Upper lobe of left lung (tissue), 6 donors: ENCODE measurements at regions not wholly inside any gene's neighbourhood (a gene's known extent, or its start where the extent isn't known, plus 50 kb on each side); places are given as distances from the start of the nearest gene placed in this dataset.
"Not testable (repeated sequence)": the region's sequence is repeated elsewhere in the genome, so short reads cannot be mapped to it uniquely, and the experiment has no call there.

Experiments used
- ATAC-seq, 2 donors: fragments of 200-7000 bp; cut with Tn5 transposase; one replicate each; pipeline ENCODE4 v1.9.1; 2022; ENCODE audit warnings: mild to moderate bottlenecking in 2 of 2, moderate library complexity in 2 of 2; ENCODE audit not compliant: low FRiP score in 2 of 2
- DNase-seq, 2 donors: peaks; one replicate each; pipeline ENCODE4 v3.0.0-alpha.2; 2019 to 2020
- H3K27ac ChIP-seq, 4 donors: fragments of 200-600 bp; sonication (generic); one replicate each; pipeline ENCODE4 v1.5.1; 2016 to 2019
- H3K27me3 ChIP-seq, 4 donors: fragments of 200-600 bp; sonication (generic); one replicate each; pipeline ENCODE4 v1.5.1; 2017 to 2019
- H3K36me3 ChIP-seq, 4 donors: fragments of 200-600 bp; sonication (generic); one replicate each; pipeline ENCODE4 v1.5.1; 2016 to 2019
- H3K4me1 ChIP-seq, 4 donors: fragments of 200-600 bp; sonication (generic); one replicate each; pipeline ENCODE4 v1.5.1; 2018 to 2019
- H3K4me3 ChIP-seq, 4 donors: fragments of 200-600 bp; sonication (generic); one replicate each; pipeline ENCODE4 v1.5.1; 2017 to 2019; ENCODE audit warnings: mild to moderate bottlenecking in 2 of 4, moderate library complexity in 1 of 4
- H3K9me3 ChIP-seq, 4 donors: fragments of 200-600 bp; sonication (generic); one replicate each; pipeline ENCODE4 v1.5.1; 2018 to 2019
- EP300 ChIP-seq, 4 donors: sonication (generic); formaldehyde crosslinking; IDR thresholded peaks; one replicate each; pipeline ENCODE4 v1.5.1; 2017; ENCODE audit warnings: antibody characterized with exemption in 4 of 4, control low read depth in 2 of 4
- POLR2A ChIP-seq, 4 donors: fragments of 450-650 bp; IDR thresholded peaks; one replicate each; pipeline ENCODE4 v1.5.1; 2016 to 2017; ENCODE audit warnings: antibody characterized with exemption in 4 of 4, mild to moderate bottlenecking in 2 of 4
- POLR2AphosphoS5 ChIP-seq, 2 donors: sonication (generic); formaldehyde crosslinking; IDR thresholded peaks; one replicate each; pipeline ENCODE4 v1.5.1; 2017; ENCODE audit warnings: antibody characterized with exemption in 2 of 2
- whole genome bisulfite sequencing, 2 donors: methylation state at CpG; one replicate each; pipeline ENCODE4 v1.1.5; 2017 to 2018; 5-methylcytosine and 5-hydroxymethylcytosine counted together
- TF ChIP-seq, protein P1 (sequence below), 6 experiments: fragments of 450-650 bp in 4 of 6; fragments of 200-600 bp in 2 of 6; sonication (generic) in 2 of 6; IDR thresholded peaks; one replicate each; pipeline ENCODE4 v1.5.1; 2016 to 2019; ENCODE audit warnings: antibody characterized with exemption in 6 of 6
- donor health status: DM: no; HTN: no; CAD: no; lungs with moderate emphysema.
- donor health status: DM: no; HTN: yes; CAD: no; lungs with severe emphysema.

DNA sequence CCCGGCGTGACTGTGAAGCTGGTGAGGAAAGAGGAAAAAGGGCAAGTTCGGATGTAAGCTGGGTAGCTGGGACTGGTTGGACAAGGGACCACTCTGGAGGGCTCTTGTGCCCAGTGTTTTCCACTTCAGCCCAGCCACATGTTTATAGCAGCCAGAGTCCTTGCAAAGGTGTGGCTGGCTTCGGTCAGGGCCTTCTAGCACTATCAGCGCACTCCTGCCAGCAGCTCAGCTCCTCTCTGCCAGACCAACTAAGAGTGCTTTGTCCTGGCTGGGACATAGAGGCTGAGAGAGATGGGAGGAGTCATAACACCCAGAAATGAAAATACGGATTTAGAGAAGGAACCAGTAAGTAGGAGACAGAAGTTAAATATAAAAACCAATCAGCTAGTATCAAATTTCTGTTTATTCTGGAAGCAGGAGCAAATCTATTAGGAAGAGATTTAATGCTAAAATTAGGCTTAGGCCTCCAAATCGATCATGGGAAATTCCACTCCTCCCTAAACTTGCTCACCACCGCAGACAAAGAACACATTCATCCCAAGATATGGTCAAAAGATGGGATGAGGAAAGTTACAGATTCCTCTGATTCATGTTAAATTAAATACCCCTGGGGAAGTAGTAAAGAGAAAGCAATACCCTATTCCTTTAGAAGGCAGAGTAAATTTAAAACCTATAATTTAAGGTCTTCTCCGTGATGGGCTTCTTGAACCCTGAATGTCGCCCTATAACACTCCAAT lies 135.0 kb downstream of the RALA start:
- peak in 1 of 2 donors; percentile 74 for DNase-seq
- Histone ChIP-seq H3K4me3 (no peak overlapping the region), H3K4me1 (peaks cover 0 to 12% (median 7%) of the 10 kb centered on the region in 4 donors), H3K27ac (no peak overlapping the region), H3K27me3 (no peaks in the 10 kb centered on the region), H3K9me3 (no peaks in the 10 kb centered on the region), H3K36me3 (no peaks in the 10 kb centered on the region)
- 80 to 81% methylated on average over 10 of the region's 10 CpGs for WGBS, 2 donors
- ATAC-seq: peak; percentile 76 to 84
- no peak for TF ChIP-seq POLR2AphosphoS5 (IDR thresholded peaks at IDR 0.05)
- no peak for TF ChIP-seq EP300 (IDR thresholded peaks at IDR 0.05)
- TF ChIP-seq, protein P1, sequence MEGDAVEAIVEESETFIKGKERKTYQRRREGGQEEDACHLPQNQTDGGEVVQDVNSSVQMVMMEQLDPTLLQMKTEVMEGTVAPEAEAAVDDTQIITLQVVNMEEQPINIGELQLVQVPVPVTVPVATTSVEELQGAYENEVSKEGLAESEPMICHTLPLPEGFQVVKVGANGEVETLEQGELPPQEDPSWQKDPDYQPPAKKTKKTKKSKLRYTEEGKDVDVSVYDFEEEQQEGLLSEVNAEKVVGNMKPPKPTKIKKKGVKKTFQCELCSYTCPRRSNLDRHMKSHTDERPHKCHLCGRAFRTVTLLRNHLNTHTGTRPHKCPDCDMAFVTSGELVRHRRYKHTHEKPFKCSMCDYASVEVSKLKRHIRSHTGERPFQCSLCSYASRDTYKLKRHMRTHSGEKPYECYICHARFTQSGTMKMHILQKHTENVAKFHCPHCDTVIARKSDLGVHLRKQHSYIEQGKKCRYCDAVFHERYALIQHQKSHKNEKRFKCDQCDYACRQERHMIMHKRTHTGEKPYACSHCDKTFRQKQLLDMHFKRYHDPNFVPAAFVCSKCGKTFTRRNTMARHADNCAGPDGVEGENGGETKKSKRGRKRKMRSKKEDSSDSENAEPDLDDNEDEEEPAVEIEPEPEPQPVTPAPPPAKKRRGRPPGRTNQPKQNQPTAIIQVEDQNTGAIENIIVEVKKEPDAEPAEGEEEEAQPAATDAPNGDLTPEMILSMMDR (IDR thresholded peaks at IDR 0.05): no peak
- no peak for TF ChIP-seq POLR2A (IDR thresholded peaks at IDR 0.05)

DNA sequence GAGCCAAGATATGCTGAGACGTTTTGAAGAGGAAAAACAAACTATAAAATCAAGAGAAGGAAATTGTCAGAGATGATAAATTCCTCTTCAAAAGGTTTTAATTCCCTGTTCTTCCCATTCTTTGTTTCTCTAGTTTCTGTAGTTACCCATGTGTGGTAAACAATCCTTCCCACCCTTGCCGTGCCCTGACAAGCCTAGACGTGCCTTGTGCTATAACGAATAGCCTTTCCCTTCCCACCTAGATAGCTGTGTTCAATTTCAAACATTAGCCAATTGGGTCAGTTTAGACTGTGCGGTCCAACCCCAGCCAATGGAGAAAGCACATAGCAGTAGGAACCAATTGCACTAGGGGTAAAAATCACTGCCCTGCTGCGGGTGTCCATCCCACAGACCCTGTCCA lies 138.1 kb downstream of the RALA start:
- Histone ChIP-seq H3K27me3 (no peaks in the 10 kb centered on the region), H3K4me1 (no peaks in the 10 kb centered on the region), H3K36me3 (no peaks in the 10 kb centered on the region), H3K9me3 (no peaks in the 10 kb centered on the region), H3K27ac (no peak overlapping the region), H3K4me3 (no peak overlapping the region)
- DNase-seq (no peak), ATAC-seq (no peak)
- 76 to 88% methylated on average over 6 of the region's 6 CpGs for WGBS, 2 donors
- TF ChIP-seq POLR2A (IDR thresholded peaks at IDR 0.05) (no peak), POLR2AphosphoS5 (IDR thresholded peaks at IDR 0.05) (no peak), EP300 (IDR thresholded peaks at IDR 0.05) (no peak)
- TF ChIP-seq, protein P1 (IDR thresholded peaks at IDR 0.05): no peak

DNA sequence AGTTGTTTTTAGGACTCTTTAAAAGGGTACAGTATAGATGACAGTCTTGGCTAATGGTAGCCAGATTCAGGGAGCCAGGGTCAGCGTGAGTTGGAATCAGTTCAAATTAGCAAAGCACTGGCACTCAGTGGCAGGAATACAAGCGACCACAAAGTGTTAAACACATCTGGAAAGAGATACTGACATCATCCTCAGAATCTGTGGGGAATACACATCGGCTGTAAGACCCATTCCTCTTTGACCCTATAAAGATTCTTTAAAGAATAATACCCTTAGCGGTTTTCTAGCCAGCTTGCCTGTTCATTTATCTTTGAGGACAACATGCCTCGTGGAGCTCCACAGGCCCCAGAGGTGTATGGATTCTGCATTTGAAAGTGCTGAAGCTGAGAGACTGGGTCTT lies 139.1 kb downstream of the RALA start:
- DNase-seq, H3K27ac ChIP-seq, H3K27me3 ChIP-seq, H3K9me3 ChIP-seq, ATAC-seq, H3K4me1 ChIP-seq, H3K4me3 ChIP-seq, H3K36me3 ChIP-seq: not testable (repeated sequence)
- WGBS, 2 donors: 81 to 85% methylated on average over 5 of the region's 5 CpGs

DNA sequence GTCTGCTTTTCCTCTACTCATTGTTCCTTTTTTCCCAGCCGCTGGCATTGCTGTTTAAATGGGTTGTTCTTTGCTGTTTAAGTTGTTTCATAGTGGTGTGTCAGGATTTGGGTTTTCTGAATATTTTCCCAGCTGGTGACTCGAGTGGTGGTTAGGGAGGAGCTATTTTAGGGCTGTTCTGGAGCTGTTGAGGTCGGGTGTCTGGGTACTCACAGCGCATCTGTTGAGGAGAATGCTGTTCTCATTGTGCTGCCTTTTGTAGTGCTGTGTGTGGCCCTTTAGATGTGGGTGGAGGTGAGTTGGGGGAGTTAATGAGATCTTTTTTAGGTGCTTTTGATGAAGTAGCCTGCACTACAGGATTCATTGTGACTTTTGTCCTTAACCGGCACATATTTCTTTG lies 139.5 kb downstream of the RALA start:
- not testable (repeated sequence) for H3K27me3 ChIP-seq, H3K27ac ChIP-seq, ATAC-seq, H3K4me3 ChIP-seq, H3K36me3 ChIP-seq, DNase-seq, H3K4me1 ChIP-seq, H3K9me3 ChIP-seq
- WGBS, 2 donors: 72 to 74% methylated on average over 5 of the region's 5 CpGs

DNA sequence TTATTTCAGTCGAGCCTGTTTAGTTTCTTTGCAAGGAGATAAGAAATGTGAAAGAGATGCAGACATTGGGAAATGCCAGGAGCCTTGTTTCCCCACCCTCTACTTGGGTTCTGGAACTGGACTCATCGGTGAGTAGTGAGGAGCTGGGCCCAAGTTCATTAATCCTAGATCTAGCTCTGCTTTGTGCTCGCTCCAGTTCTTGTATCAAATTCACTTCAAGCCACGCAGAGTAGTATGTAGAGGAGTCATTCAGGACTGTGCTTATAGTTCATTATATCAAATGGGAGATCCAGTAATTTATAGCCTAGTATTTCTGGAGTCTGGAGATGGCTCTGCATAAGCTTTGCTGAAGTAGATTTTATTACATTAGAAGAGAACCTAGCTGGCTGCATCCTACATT lies 142.5 kb downstream of the RALA start:
- H3K4me1 ChIP-seq, ATAC-seq, H3K27ac ChIP-seq, H3K9me3 ChIP-seq, H3K4me3 ChIP-seq, H3K27me3 ChIP-seq, H3K36me3 ChIP-seq, DNase-seq: not testable (repeated sequence)
- WGBS, 2 donors: 91 to 92% methylated on average over 4 of the region's 4 CpGs

DNA sequence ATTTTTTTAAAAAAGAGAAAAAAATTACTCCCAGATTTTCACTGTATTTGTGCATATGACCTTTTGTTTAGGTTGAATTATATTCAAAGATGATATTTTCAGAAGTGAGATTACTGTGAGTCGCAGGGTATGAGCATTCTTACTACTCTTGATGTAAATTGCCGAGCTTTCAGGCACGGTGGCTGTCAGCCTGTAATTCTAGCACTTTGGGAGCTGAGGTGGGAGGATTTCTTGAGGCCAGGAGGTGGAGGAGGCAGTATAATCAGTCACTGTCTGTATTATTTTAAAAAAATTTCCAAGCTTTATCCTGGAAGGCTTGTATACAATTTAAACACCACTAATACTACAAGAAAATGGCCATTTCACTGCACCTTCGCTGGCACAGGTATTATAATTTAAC lies 145.1 kb downstream of the RALA start:
- not testable (repeated sequence) for DNase-seq, H3K27me3 ChIP-seq, H3K36me3 ChIP-seq, H3K4me1 ChIP-seq, H3K27ac ChIP-seq, H3K4me3 ChIP-seq, ATAC-seq, H3K9me3 ChIP-seq
- 92 to 96% methylated on average over 4 of the region's 4 CpGs for WGBS, 2 donors

DNA sequence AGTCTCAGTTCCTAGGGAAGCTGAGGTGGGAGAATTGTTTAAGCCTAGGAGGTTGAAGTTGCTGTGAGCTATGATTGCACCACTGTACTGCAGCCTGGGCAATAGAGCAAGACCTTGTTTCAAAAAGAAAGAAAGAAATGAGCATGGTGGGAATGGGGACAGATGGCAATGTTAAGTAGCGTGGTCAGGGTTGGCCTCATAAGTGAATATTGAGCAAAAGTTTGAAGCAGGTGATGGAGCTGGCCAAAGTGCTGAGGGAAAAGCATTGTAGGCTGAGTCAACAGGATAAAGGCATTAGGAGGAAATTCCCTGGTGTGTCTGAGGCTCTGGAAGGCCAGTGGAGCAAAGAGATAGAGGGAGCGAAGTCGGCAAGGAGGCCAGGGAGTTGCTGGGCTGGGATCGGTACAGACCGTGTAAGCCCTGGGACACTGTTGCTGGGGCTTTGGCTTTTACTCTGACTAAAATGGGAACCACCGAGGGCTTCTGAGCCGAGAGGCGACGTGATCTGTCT lies 151.0 kb downstream of the RALA start:
- not testable (repeated sequence) for H3K4me1 ChIP-seq, H3K9me3 ChIP-seq, H3K27ac ChIP-seq, H3K36me3 ChIP-seq, H3K4me3 ChIP-seq, H3K27me3 ChIP-seq, DNase-seq, ATAC-seq
- WGBS, 2 donors: 92 to 93% methylated on average over 6 to 9 of the region's 9 CpGs

DNA sequence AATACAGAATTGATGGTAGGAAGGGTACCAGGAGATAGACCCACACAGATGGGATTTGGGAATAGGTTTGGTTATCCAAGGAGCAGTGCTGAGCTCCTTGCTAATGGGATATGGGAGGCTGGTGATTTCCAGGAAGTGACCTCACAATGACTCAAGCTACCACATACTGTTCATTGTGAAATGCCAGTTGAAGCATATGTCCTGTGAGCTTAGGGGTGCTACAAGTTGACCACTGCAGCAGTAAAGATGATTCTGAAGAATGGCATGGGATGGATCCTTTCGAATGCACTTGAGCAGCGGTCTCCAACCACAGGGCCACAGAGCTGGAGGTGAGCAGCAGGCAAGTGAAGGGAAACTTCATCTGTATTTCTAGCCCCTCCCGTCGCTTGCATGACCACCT lies 158.2 kb downstream of the RALA start:
- H3K4me3 ChIP-seq, H3K27ac ChIP-seq: not testable (repeated sequence)
- 95% methylated on average over 4 of the region's 4 CpGs; no CpG with 5 or more reads in 1 of the 2 donors for WGBS, 2 donors

DNA sequence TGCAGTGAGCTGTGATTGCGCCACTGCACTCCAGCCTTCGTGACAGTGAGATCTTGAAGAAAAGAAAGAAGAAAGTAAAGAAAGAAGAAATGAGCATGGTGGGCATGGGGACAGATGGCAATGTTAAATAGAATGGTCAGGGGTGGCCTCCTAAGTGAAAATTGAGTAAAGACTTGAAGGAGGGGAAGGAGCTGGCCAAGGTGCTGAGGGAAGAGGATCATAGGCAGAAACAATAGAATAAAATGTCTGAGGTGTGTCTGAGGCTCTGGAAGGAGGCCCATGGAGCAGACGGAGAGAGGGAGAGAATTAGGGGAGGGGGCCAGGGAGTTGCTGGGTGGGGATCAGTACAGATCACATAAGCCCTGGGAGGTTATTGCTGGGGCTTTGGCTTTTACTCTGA lies 163.1 kb downstream of the RALA start:
- 86 to 89% methylated on average over 3 of the region's 3 CpGs for WGBS, 2 donors
- peaks cover 0 to 10% (median 4%) of the 10 kb centered on the region in 4 donors for H3K36me3 ChIP-seq
- not testable (repeated sequence) for H3K27ac ChIP-seq, H3K4me3 ChIP-seq, ATAC-seq, H3K4me1 ChIP-seq, H3K27me3 ChIP-seq, DNase-seq, H3K9me3 ChIP-seq

More for the DNA sequence above, 158.2 kb downstream of the RALA start:
- H3K4me1 ChIP-seq, DNase-seq, H3K27me3 ChIP-seq, H3K9me3 ChIP-seq, ATAC-seq: not testable (repeated sequence)
- peaks cover 0 to 14% (median 3%) of the 10 kb centered on the region in 4 donors for H3K36me3 ChIP-seq

DNA sequence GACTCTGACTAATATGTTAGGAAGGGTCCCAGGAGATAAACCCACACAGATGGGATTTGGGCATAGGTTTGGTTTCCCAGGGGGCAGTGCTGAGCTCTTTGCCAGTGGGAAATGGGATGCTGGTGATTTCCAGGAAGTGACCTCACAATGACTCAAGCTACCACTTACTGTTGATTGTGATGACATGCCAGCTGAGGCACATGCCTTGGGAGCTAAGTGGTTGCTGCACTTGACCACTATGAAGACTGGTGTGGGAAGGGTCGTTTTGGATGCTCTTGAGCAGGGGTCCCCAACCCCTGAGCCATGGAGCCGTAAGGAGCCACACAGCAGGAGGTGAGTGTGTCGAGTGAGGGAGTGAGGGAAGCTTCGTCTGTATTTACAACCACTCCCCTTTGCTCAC lies 159.0 kb upstream of the CDK13 start:
- H3K9me3 ChIP-seq, DNase-seq, H3K4me1 ChIP-seq, H3K27ac ChIP-seq, H3K4me3 ChIP-seq, ATAC-seq, H3K27me3 ChIP-seq: not testable (repeated sequence)
- H3K36me3 ChIP-seq: peaks cover 0 to 19% (median 9%) of the 10 kb centered on the region in 4 donors
- 89 to 93% methylated on average over 4 of the region's 4 CpGs for WGBS, 2 donors

DNA sequence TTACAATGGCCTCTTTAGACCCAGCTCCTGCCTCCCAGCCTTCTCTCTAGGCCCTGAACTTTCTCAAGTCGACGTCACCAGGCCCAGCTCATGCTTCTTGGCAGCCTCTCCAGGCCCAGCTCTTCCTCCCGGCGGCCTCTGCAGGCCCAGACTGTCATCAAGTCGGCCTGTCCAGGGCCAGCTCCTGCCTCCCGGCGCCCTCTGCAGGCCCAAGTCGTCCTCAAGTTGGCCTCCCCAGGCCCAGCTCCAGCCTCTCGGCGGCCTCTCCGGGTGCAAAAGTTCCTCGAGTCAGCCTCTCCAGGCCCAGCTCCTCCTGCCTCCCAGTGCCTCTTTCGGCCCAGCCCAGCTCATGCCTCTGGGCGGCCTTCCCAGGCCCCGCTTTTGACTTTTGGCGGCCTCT lies 158.1 kb upstream of the CDK13 start:
- H3K27ac ChIP-seq, H3K4me3 ChIP-seq, ATAC-seq, H3K27me3 ChIP-seq, H3K9me3 ChIP-seq, H3K4me1 ChIP-seq: not testable (repeated sequence)
- 84 to 94% methylated on average over 2 to 5 of the region's 16 CpGs for WGBS, 2 donors
- DNase-seq: peak in 1 of 2 donors; percentile 67
- peaks cover 0 to 19% (median 9%) of the 10 kb centered on the region in 4 donors for H3K36me3 ChIP-seq
